NB4 (cell line): ENCODE measurements at regions not wholly inside any gene's neighbourhood (a gene's known extent, or its start where the extent isn't known, plus 50 kb on each side); places are given as distances from the start of the nearest gene placed in this dataset.

Source experiments
- DNase-seq: peaks from one replicate; pipeline ENCODE4 v3.0.0; 2010; ENCODE audit warnings: low read depth
- H3K4me3 ChIP-seq: one replicate; pipeline ENCODE4 v1.5.1; 2011; ENCODE audit warnings: mild to moderate bottlenecking, low read depth, low read length, moderate library complexity
- MYC ChIP-seq: IDR thresholded peaks from 2 replicates; pipeline ENCODE4 v1.6.1; 2011; ENCODE audit warnings: low read depth, low read length
- POLR2A ChIP-seq: IDR thresholded peaks from 2 replicates; pipeline ENCODE4 v1.6.1; 2011; ENCODE audit warnings: mild to moderate bottlenecking; ENCODE audit not compliant: insufficient read length; ENCODE audit errors: extremely low read depth
- TF ChIP-seq, protein P1 (sequence below): IDR thresholded peaks from one replicate; pipeline ENCODE4 v1.5.1; 2012; ENCODE audit warnings: low read depth, low read length
- TF ChIP-seq, protein P2 (sequence below): IDR thresholded peaks from 2 replicates; pipeline ENCODE4 v1.6.1; 2011; ENCODE audit warnings: low read depth, low read length

DNA sequence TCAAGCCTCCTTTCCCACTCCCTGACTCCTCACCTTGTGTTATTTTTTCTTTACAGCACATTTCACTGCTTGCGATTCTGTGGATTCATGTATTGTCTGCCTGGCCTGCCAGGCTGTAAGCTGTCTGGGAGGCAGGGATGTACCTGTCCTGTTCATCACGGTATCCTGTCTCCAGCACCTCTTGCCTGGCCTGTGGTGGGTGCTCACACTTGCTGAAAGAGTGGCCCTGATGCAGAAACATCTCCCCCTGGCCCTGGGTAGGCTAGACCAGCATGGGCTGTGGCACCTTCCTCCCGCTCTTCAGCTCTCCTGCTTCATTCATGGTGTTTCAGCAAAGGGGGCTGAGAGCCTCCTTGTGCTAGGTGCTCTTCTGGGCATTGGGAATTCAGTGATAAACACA lies 60.1 kb upstream of the KCNG1 start:
- TF ChIP-seq MYC (no peak), POLR2A (no peak)
- TF ChIP-seq, protein P1, sequence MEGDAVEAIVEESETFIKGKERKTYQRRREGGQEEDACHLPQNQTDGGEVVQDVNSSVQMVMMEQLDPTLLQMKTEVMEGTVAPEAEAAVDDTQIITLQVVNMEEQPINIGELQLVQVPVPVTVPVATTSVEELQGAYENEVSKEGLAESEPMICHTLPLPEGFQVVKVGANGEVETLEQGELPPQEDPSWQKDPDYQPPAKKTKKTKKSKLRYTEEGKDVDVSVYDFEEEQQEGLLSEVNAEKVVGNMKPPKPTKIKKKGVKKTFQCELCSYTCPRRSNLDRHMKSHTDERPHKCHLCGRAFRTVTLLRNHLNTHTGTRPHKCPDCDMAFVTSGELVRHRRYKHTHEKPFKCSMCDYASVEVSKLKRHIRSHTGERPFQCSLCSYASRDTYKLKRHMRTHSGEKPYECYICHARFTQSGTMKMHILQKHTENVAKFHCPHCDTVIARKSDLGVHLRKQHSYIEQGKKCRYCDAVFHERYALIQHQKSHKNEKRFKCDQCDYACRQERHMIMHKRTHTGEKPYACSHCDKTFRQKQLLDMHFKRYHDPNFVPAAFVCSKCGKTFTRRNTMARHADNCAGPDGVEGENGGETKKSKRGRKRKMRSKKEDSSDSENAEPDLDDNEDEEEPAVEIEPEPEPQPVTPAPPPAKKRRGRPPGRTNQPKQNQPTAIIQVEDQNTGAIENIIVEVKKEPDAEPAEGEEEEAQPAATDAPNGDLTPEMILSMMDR, result no peak
- TF ChIP-seq, protein P2, sequence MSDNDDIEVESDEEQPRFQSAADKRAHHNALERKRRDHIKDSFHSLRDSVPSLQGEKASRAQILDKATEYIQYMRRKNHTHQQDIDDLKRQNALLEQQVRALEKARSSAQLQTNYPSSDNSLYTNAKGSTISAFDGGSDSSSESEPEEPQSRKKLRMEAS, result no peak
- H3K4me3 ChIP-seq, result no peak overlapping the region
- DNase-seq, result no peak

DNA sequence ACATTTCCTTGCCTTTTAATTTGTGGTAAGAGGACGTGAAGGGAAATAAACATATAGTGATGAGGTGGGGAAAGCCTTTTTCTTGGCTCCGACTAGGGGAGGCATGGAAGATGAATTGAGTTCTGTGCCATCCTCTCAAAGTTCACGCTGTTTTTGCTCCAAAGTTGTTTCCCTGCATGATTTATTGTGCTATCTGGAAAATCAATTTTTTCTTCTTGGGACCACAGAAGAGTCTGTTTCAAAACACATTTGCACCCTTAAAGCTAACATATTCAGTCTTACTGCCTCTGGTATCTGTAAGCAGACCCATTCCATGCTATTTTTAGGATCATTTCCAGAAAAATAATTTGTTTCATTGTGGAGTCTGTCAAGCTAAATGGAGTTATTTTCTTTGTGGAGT lies 57.6 kb upstream of the KCNG1 start:
- no peak for DNase-seq
- no peak overlapping the region for H3K4me3 ChIP-seq
- TF ChIP-seq MYC (no peak), POLR2A (no peak)
- TF ChIP-seq, protein P2, result no peak
- TF ChIP-seq, protein P1, result no peak

DNA sequence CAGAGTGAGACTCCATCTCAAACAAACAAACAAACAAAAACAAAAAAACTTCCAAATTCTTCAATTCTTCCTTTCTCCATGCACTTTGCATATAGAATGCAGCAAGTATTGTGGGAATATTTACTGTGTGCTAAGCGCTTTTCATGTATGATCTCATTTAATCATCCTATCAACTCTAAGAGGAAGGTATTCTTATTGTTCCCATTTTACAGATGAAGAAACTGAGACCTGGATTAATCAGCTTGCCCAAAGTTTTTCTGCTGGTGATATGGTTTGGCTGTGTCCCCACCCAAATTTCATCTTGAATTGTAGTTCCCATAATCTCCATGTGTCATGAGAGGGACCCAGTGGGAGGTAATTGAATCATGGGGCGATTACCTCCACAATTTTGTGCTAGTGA lies 56.6 kb upstream of the KCNG1 start:
- H3K4me3 ChIP-seq, result no peak overlapping the region
- DNase-seq, result no peak
- TF ChIP-seq POLR2A (no peak), MYC (no peak)
- TF ChIP-seq, protein P2, result no peak
- TF ChIP-seq, protein P1, result no peak

DNA sequence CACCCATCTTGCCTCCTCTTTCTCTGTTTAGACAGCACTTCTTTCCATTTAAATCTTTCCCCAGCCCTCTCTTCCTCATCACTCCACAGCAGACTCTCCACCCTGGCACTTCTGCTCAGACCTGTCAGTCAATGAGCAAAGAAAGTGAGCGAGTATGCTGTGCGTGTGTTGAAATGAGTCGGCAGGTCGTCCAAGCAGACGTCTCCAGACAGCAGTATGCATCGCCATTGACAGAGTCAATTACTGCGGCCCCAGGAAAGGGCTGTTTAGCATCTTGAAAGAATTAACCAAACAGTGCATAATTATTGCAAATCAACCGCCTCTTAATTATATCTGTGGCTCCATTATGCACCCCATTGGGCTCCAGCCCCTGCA lies 54.8 kb upstream of the KCNG1 start:
- DNase-seq, result peak; percentile 8
- no peak for TF ChIP-seq POLR2A
- no peak for TF ChIP-seq MYC
- TF ChIP-seq, protein P1, result no peak
- TF ChIP-seq, protein P2, result no peak
- H3K4me3 ChIP-seq, result no peak overlapping the region

DNA sequence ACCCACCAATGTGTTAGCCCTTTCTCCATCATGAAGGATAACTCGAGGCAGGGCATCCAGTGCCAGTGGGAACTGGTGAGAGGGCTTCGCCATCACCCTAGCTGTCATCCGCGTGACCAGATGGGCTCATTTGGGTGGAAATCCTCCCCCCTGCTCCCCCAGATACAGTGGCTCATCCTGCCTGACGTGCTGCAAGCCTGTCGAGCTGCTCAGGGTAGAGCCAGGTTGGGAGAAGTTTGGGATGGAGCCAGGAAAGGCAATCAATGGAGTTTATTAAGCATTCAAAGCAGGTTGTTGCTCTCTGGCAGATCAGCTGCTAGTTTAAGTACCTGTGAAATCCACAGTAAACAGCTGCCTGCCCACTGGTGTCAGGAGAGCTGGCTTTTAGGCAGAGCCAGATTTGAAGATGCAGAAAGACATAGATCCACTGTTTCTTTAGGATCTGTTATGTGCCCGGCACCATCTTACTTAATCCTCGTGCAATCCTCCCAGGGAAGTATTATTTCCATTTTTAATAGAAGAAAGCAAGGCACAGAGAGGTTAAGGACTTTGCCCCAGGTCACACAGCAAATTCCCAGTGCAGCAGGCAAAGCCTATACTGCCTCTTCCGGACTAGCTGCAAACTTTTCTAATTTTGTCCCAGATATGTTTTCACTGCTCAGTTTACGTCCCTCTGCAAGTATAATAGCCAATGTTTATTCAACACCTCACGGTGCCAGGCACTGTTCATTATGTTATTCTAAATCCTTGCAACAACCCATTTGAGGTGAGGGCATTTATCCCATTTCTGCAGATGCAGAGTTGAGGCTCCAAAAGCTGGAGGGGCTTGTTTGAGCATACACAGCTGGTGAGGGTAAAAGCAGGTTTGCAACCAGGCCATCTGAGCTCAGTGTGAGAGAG lies 54.1 kb upstream of the KCNG1 start:
- no peak for DNase-seq
- TF ChIP-seq MYC, result no peak
- TF ChIP-seq, protein P2, result no peak
- H3K4me3 ChIP-seq, result no peak overlapping the region

DNA sequence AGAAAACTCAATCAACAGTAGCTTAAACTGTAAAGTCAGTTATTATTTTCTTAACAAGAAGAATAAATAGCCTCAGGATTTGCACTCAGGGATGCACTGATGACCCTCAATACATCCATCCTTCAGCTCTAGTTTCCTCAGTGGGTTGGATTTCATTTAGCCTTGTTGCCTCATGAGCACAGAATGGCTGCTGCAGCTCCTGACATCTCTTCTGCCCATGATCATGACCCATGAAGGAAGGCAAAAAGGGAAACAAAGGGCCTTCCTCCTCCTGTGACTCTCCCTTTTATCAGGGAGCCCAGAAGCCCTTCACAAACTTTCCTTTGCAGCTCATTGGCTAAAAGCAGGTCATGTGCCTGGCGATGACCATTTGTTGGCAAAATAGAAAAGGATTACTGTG lies 51.2 kb upstream of the KCNG1 start:
- TF ChIP-seq, protein P2, result no peak
- TF ChIP-seq, protein P1, result no peak
- TF ChIP-seq POLR2A (no peak), MYC (no peak)
- no peak overlapping the region for H3K4me3 ChIP-seq
- DNase-seq, result no peak
